ENCODE measurements at regions not wholly inside any gene's neighbourhood (a gene's known extent, or its start where the extent isn't known, plus 50 kb on each side); places are given as distances from the start of the nearest gene placed in this dataset.

GRCh38 chr12:73726881-73727280 lies 810.8 kb upstream of the ATXN7L3B start:
- TF ChIP-seq, protein P1, sequence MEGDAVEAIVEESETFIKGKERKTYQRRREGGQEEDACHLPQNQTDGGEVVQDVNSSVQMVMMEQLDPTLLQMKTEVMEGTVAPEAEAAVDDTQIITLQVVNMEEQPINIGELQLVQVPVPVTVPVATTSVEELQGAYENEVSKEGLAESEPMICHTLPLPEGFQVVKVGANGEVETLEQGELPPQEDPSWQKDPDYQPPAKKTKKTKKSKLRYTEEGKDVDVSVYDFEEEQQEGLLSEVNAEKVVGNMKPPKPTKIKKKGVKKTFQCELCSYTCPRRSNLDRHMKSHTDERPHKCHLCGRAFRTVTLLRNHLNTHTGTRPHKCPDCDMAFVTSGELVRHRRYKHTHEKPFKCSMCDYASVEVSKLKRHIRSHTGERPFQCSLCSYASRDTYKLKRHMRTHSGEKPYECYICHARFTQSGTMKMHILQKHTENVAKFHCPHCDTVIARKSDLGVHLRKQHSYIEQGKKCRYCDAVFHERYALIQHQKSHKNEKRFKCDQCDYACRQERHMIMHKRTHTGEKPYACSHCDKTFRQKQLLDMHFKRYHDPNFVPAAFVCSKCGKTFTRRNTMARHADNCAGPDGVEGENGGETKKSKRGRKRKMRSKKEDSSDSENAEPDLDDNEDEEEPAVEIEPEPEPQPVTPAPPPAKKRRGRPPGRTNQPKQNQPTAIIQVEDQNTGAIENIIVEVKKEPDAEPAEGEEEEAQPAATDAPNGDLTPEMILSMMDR (IDR thresholded peaks at IDR 0.05; ENCODE audit: low read depth, low read length, poor library complexity, severe bottlenecking): no peak
- no peak for TF ChIP-seq EZH2phosphoT487 (IDR thresholded peaks at IDR 0.05; ENCODE audit: borderline replicate concordance, low read length)

Data from DOHH2 (cell line).